ENCODE measurements at regions not wholly inside any gene's neighbourhood (a gene's known extent, or its start where the extent isn't known, plus 50 kb on each side); places are given as distances from the start of the nearest gene placed in this dataset.

- WGBS (ENCODE audit: insufficient coverage): no CpG with 5 or more reads among the region's 1 CpG
- no peaks in the 10 kb centered on the region for H3K36me3 Mint-ChIP-seq
- TF ChIP-seq CTCF (IDR thresholded peaks at IDR 0.05): no peak
- H3K9ac ChIP-seq (ENCODE audit: insufficient read depth, low read length, poor library complexity, severe bottlenecking): no peak overlapping the region
- no peaks in the 10 kb centered on the region for H3K79me2 ChIP-seq (ENCODE audit: insufficient read depth, low read length)
- DNase-seq: no peak
- no peak overlapping the region for H3K27ac Mint-ChIP-seq
- no peaks in the 10 kb centered on the region for H3K27me3 ChIP-seq (ENCODE audit: control insufficient read depth in 2 of 2, insufficient read depth in 2 of 2, low read length in 2 of 2)
- no peak overlapping the region for H3K4me3 ChIP-seq (replicated peaks in 1 of 3; ENCODE audit: low read depth in 2 of 3, low read length in 3 of 3)
- no peak overlapping the region for H3K4me2 ChIP-seq (replicated peaks; ENCODE audit: extremely low read depth, low read length, poor library complexity, severe bottlenecking)
- no peaks in the 10 kb centered on the region for H3K36me3 ChIP-seq (replicated peaks in 1 of 2; ENCODE audit: control insufficient read depth in 1 of 2, insufficient read depth in 2 of 2, low read length in 2 of 2)
- H3K27me3 Mint-ChIP-seq (ENCODE audit: low read depth in 3 of 3): peaks cover 0 to 3% (median 0%) of the 10 kb centered on the region in 3 donors
- intact Hi-C loops (cut with micrococcal nuclease): no loop called here
- H3K9me3 Mint-ChIP-seq: peaks cover 0 to 5% (median 2%) of the 10 kb centered on the region in 7 donors
- no peaks in the 10 kb centered on the region for H3K4me1 Mint-ChIP-seq
- H2AFZ ChIP-seq (ENCODE audit: insufficient read depth, low read depth, low read length, poor library complexity, severe bottlenecking): no peak overlapping the region
- H3K4me1 ChIP-seq (ENCODE audit: control insufficient read depth in 1 of 2, insufficient read depth in 2 of 2, low read length in 2 of 2): no peaks in the 10 kb centered on the region
- no peak overlapping the region for H3K4me3 Mint-ChIP-seq
- H3K9me3 ChIP-seq (replicated peaks in 1 of 2; ENCODE audit: control insufficient read depth in 1 of 2, insufficient read depth in 1 of 2, low read length in 2 of 2): no peaks in the 10 kb centered on the region
- H3K27ac ChIP-seq (ENCODE audit: low read depth in 1 of 2, low read length in 2 of 2): no peak overlapping the region
- H4K20me1 ChIP-seq (ENCODE audit: insufficient read depth, low read length): no peaks in the 10 kb centered on the region
Observed at GRCh38 chr5:87210076-87210475, 57.6 kb upstream of the RASA1 start.

GRCh38 chr5:87210743-87211142 lies 56.9 kb upstream of the RASA1 start:
- H3K27me3 Mint-ChIP-seq (ENCODE audit: low read depth in 3 of 3): peaks cover 0 to 4% (median 0%) of the 10 kb centered on the region in 3 donors
- intact Hi-C loops (cut with micrococcal nuclease): no loop called here
- Histone ChIP-seq H4K20me1 (ENCODE audit: insufficient read depth, low read length) (no peaks in the 10 kb centered on the region), H3K27me3 (ENCODE audit: control insufficient read depth in 2 of 2, insufficient read depth in 2 of 2, low read length in 2 of 2) (no peaks in the 10 kb centered on the region), H2AFZ (ENCODE audit: insufficient read depth, low read depth, low read length, poor library complexity, severe bottlenecking) (no peak overlapping the region), H3K9me3 (replicated peaks in 1 of 2; ENCODE audit: control insufficient read depth in 1 of 2, insufficient read depth in 1 of 2, low read length in 2 of 2) (no peaks in the 10 kb centered on the region), H3K4me1 (ENCODE audit: control insufficient read depth in 1 of 2, insufficient read depth in 2 of 2, low read length in 2 of 2) (no peaks in the 10 kb centered on the region), H3K79me2 (ENCODE audit: insufficient read depth, low read length) (no peaks in the 10 kb centered on the region), H3K9ac (ENCODE audit: insufficient read depth, low read length, poor library complexity, severe bottlenecking) (no peak overlapping the region), H3K4me3 (replicated peaks in 1 of 3; ENCODE audit: low read depth in 2 of 3, low read length in 3 of 3) (no peak overlapping the region), H3K4me2 (replicated peaks; ENCODE audit: extremely low read depth, low read length, poor library complexity, severe bottlenecking) (no peak overlapping the region), H3K27ac (ENCODE audit: low read depth in 1 of 2, low read length in 2 of 2) (no peak overlapping the region), H3K36me3 (replicated peaks in 1 of 2; ENCODE audit: control insufficient read depth in 1 of 2, insufficient read depth in 2 of 2, low read length in 2 of 2) (no peaks in the 10 kb centered on the region)
- H3K36me3 Mint-ChIP-seq: no peaks in the 10 kb centered on the region
- no peak for TF ChIP-seq CTCF (IDR thresholded peaks at IDR 0.05)
- WGBS (ENCODE audit: insufficient coverage): no CpG with 5 or more reads among the region's 2 CpGs
- no peaks in the 10 kb centered on the region for H3K4me1 Mint-ChIP-seq
- H3K4me3 Mint-ChIP-seq: no peak overlapping the region
- H3K27ac Mint-ChIP-seq: no peak overlapping the region
- no peak for DNase-seq
- peaks cover 0 to 5% (median 2%) of the 10 kb centered on the region in 7 donors for H3K9me3 Mint-ChIP-seq

Data from CD14-positive monocyte (primary cell).